Heart left ventricle (tissue), 16 donors: ENCODE measurements at regions not wholly inside any gene's neighbourhood (a gene's known extent, or its start where the extent isn't known, plus 50 kb on each side); places are given as distances from the start of the nearest gene placed in this dataset.

ENCODE experiments used
- ATAC-seq, 4 donors: fragments of 200-7000 bp; cut with Tn5 transposase; one replicate each; pipeline ENCODE4 v1.9.1; 2020 to 2022; ENCODE audit warnings: moderate library complexity in 4 of 4, mild to moderate bottlenecking in 3 of 4, moderate number of reproducible peaks in 1 of 4
- DNase-seq, 5 donors: peaks; one replicate each; pipeline ENCODE4 v3.0.0-alpha.2; 2020
- H3K27ac ChIP-seq, 12 donors: fragments of 200-600 bp; sonication (generic) in 4 of 12; one replicate each; pipeline versions ENCODE4 v1.5.0 to v1.8.0; 2016 to 2022; ENCODE audit warnings: mild to moderate bottlenecking in 2 of 12
- H3K27me3 ChIP-seq, 9 donors: fragments of 200-600 bp; sonication (generic) in 2 of 9; one replicate each; pipeline versions ENCODE4 v1.5.1 to v1.8.0; 2016 to 2022; ENCODE audit warnings: mild to moderate bottlenecking in 3 of 9
- H3K36me3 ChIP-seq, 9 donors: fragments of 200-600 bp; sonication (generic) in 2 of 9; one replicate each; pipeline versions ENCODE4 v1.5.0 to v1.8.0; 2018 to 2022; ENCODE audit warnings: mild to moderate bottlenecking in 2 of 9
- H3K4me1 ChIP-seq, 12 donors: fragments of 200-600 bp; sonication (generic) in 4 of 12; one replicate each; pipeline versions ENCODE4 v1.5.0 to v1.8.0; 2016 to 2022; ENCODE audit warnings: mild to moderate bottlenecking in 3 of 12
- H3K4me3 ChIP-seq, 12 donors: fragments of 200-600 bp; sonication (generic) in 4 of 12; one replicate each; pipeline versions ENCODE4 v1.5.0 to v1.8.0; 2017 to 2022; ENCODE audit warnings: mild to moderate bottlenecking in 9 of 12, moderate library complexity in 4 of 12
- H3K9me3 ChIP-seq, 12 donors: fragments of 200-600 bp; sonication (generic) in 4 of 12; one replicate each; pipeline versions ENCODE4 v1.5.0 to v1.8.0; 2016 to 2022; ENCODE audit warnings: mild to moderate bottlenecking in 1 of 12
- POLR2A ChIP-seq, 2 donors: fragments of 450-650 bp; IDR thresholded peaks; one replicate each; pipeline ENCODE4 v1.6.1; 2017; ENCODE audit warnings: antibody characterized with exemption in 2 of 2, mild to moderate bottlenecking in 2 of 2, moderate library complexity in 2 of 2
- WGBS, 4 donors: extraction: QIAGEN DNeasy Blood & Tissue Kit in 2 of 4; methylation state at CpG; one replicate each; pipeline versions ENCODE4 v1.1.5 to v1.1.7; 2013 to 2018; 5-methylcytosine and 5-hydroxymethylcytosine counted together
- intact Hi-C, 10 donors: fragments of 100-400 bp; cut with DNase I; formaldehyde crosslinking; loops; one replicate each; pipeline versions ENCODE4 v1.11.1 to v1.14.2; 2022
- TF ChIP-seq, protein P1 (sequence below), 12 donors: fragments of 200-600 bp; sonication (generic) in 4 of 12; IDR thresholded peaks; one replicate each; pipeline versions ENCODE4 v1.5.0 to v1.8.0; 2018 to 2022; ENCODE audit warnings: antibody characterized with exemption in 12 of 12, mild to moderate bottlenecking in 5 of 12
- donor health status: ischemic (EF 13 %, LVEDD 7.1; RV severe dilation, severe dysfunction).
- donor health status: healthy with polysubstance abuse.
- donor health status: DM: no; HTN: yes; CAD: no.
- donor health status: DM: no; HTN: no; CAD: no.
- donor health status: ischemic (EF 25% LVEDD 6.9; RV normal size, moderate dysfunction).
- donor health status: ischemic (EF 25% LVEDD 5.7; RV mildly dilated, moderate dysfunction).
- donor health status: healthy.
- donor health status: DM: yes; HTN: yes; CAD: no.
- donor health status: ischemic (EF 35%, LVEDD 5.7; RV mildly dilated, moderate dysfunction).
- donor health status: nonischemic (EF 11% LVEDD 7.7; RV severe dilation, severe dysfunction).
- donor health status: DM: yes; HTN: yes; CAD: no.
- donor health status: PGD.
- donor health status: ischemic (EF 29% LVEDD 5.4; RV normal size, mild dysfunction).
- donor health status: nonischemic (EF 23%, LVEDD 6.1; RV moderate dilation, normal function).

DNA sequence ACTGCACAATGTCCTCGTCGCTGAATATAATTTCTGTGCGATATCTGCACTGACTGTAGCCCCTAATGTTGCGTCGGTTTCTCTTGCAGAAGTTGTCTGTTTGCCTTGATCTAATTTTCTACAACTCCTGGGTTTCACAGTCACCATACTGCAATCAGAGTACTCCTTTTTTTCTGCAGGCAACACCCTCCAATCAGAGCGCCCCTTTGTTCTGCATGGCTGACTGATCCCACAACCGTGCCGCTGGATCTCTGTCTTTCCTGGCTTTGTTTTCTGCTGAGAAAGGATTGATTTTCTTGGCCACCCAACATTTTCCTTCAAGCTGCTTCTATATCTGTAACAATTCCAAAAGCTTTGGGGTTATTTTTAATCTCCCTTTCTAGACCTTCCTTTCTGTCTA, 182.2 kb upstream of the SMARCA2 start:
- ATAC-seq (no peak), DNase-seq (no peak)
- Histone ChIP-seq H3K36me3 (no peaks in the 10 kb centered on the region), H3K4me3 (no peak overlapping the region), H3K27ac (no peak overlapping the region), H3K27me3 (no peaks in the 10 kb centered on the region), H3K4me1 (no peaks in the 10 kb centered on the region), H3K9me3 (no peaks in the 10 kb centered on the region)
- intact Hi-C loops, result no loop called here
- no peak for TF ChIP-seq POLR2A (IDR thresholded peaks at IDR 0.05)
- TF ChIP-seq, protein P1, sequence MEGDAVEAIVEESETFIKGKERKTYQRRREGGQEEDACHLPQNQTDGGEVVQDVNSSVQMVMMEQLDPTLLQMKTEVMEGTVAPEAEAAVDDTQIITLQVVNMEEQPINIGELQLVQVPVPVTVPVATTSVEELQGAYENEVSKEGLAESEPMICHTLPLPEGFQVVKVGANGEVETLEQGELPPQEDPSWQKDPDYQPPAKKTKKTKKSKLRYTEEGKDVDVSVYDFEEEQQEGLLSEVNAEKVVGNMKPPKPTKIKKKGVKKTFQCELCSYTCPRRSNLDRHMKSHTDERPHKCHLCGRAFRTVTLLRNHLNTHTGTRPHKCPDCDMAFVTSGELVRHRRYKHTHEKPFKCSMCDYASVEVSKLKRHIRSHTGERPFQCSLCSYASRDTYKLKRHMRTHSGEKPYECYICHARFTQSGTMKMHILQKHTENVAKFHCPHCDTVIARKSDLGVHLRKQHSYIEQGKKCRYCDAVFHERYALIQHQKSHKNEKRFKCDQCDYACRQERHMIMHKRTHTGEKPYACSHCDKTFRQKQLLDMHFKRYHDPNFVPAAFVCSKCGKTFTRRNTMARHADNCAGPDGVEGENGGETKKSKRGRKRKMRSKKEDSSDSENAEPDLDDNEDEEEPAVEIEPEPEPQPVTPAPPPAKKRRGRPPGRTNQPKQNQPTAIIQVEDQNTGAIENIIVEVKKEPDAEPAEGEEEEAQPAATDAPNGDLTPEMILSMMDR (IDR thresholded peaks at IDR 0.05), result no peak
- 78 to 84% (median 81%) methylated on average over 8 of the region's 8 CpGs for WGBS, 4 donors

DNA sequence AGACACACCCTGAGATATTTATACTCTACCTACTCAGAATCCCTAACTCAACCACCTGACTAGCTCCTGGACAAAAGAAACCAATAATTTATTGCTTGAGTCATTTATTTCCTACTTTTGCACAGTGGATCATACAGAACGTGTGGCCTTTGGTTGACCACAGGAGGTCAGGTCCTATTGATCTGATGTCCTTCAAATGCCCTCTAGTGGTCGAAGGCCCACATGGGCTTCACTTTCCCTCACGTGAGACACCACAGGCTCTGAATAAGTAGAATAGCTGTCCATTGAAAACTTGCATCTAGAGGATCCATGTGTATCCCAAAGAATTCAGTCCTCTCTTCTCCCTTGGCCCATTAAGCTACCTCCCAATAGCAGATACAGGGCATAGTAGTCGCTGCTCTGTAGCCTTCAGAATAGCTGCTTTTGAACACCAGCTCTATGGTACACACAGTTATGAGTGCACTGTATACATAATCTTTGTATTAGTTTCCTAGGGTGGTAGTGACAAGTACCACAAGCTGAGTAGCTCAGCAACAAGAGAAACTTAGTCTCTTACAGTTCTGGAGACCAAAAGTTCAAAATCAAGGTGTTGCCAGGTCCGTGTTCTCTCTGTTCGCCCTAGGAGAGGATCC, 177.6 kb upstream of the SMARCA2 start:
- Histone ChIP-seq H3K36me3 (no peaks in the 10 kb centered on the region), H3K27ac (no peak overlapping the region), H3K4me1 (no peaks in the 10 kb centered on the region), H3K9me3 (no peaks in the 10 kb centered on the region), H3K4me3 (no peak overlapping the region), H3K27me3 (no peaks in the 10 kb centered on the region)
- intact Hi-C loops, result no loop called here
- WGBS, 4 donors, result 40 to 45% (median 44%) methylated on average over 6 of the region's 6 CpGs
- DNase-seq, result no peak
- ATAC-seq, result no peak
- TF ChIP-seq, protein P1 (IDR thresholded peaks at IDR 0.05), result peak in 6 of 12 donors; percentile 9 to 37 (median 33)
- TF ChIP-seq POLR2A (IDR thresholded peaks at IDR 0.05), result no peak

DNA sequence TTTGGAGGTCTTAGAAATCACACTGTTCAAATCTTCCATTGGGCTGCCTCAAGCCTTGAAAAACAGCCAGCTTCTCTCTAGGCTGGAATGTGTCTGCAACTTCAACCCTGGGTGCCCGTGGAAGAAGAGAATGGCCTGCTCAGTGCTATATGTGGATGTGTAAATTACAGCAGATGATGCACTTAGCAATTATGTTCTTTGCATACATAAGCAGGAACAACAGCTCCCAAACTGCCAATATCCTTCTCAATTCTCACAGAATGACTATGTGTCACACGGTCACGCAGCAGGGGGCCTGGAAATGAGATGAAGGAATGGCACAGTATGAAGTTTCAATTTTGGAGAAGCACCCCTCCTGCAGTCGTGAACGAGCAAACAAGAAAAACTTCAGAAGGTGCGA, 175.2 kb upstream of the SMARCA2 start:
- no peaks in the 10 kb centered on the region for H3K4me1 ChIP-seq
- H3K9me3 ChIP-seq, result no peaks in the 10 kb centered on the region

DNA sequence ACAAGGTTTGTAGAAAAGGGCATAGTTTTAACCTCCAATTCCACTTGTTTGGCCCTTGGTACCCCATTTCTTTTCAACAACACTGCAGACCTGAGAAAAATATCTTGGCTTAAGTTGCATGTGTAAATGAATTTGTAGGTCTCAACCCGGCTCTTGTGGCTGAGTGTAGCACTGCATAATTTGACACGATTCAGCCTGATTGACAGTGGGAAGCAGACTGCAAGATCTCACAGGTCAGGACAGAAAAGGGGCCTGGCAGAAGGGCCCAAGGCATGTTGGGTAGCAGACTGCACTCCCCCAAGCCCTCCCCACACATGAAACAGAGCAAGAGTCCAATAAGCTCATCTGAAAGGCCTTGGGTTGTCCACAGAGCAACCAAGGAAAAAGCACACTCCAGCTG, 169.7 kb upstream of the SMARCA2 start:
- Histone ChIP-seq H3K36me3 (no peaks in the 10 kb centered on the region), H3K9me3 (no peaks in the 10 kb centered on the region), H3K27ac (no peak overlapping the region), H3K27me3 (no peaks in the 10 kb centered on the region), H3K4me3 (no peak overlapping the region), H3K4me1 (no peaks in the 10 kb centered on the region)
- 16 to 28% (median 22%) methylated on average over 2 of the region's 2 CpGs for WGBS, 4 donors
- no peak for ATAC-seq
- DNase-seq, result no peak
- TF ChIP-seq POLR2A (IDR thresholded peaks at IDR 0.05), result no peak
- TF ChIP-seq, protein P1 (IDR thresholded peaks at IDR 0.05), result no peak
- intact Hi-C loops, result no loop called here

More for the DNA sequence above, 175.2 kb upstream of the SMARCA2 start:
- Histone ChIP-seq H3K27ac (no peak overlapping the region), H3K36me3 (no peaks in the 10 kb centered on the region), H3K27me3 (no peaks in the 10 kb centered on the region), H3K4me3 (no peak overlapping the region)
- WGBS, 4 donors, result 53 to 77% (median 62%) methylated on average over 6 of the region's 6 CpGs
- DNase-seq (no peak), ATAC-seq (no peak)
- no peak for TF ChIP-seq POLR2A (IDR thresholded peaks at IDR 0.05)
- TF ChIP-seq, protein P1 (IDR thresholded peaks at IDR 0.05), result no peak
- intact Hi-C loops, result no loop called here
